ENCODE measurements at regions not wholly inside any gene's neighbourhood (a gene's known extent, or its start where the extent isn't known, plus 50 kb on each side); places are given as distances from the start of the nearest gene placed in this dataset.

DNA sequence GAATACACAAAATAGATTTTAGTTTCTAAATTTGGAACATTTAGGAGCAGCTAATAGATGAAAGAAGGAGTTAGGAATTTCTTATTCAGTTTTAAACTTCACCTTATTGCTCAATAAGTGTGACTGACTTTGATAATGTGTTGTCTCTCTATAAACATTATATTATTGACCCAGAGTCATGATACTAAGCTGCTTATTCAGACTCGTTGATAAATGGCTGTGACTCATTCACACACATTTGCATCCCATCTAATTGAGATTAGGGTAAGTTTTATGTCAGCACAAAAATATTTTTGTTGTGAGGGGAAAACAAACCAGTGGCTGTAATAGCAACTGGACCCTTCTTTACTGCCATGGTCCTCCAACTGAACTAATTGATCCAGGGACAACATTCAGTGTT, 137.6 kb downstream of the GOLIM4 start:
- H3K27me3 ChIP-seq = no peaks in the 10 kb centered on the region

DNA sequence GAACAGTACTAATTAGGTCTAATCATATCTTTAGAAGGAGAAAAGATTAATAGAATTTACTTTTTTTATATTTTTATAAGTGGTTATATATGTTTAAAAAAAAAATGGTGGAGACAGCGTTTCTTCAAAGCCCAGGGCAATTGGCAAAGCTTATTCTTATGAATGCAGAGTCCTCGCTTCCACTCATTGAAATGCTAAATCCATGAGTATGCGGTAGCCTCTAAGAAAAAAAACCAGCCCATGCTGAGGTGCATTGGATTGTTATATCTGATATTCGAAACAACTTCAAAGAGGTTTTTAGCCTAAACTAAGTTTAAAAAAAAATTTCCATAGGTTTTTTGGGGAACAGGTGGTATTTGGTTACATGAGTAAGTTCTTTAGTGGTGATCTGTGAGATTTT, 142.8 kb downstream of the GOLIM4 start:
- no peaks in the 10 kb centered on the region for H3K36me3 ChIP-seq
- 71 to 73% methylated on average over 4 of the region's 4 CpGs for WGBS, 2 donors
- intact Hi-C loops (cut with DNase I) = no loop called here
- no peak overlapping the region for H3K27ac ChIP-seq
- no peak overlapping the region for H3K4me3 ChIP-seq (replicated peaks in 1 of 3)
- no peaks in the 10 kb centered on the region for H3K9me3 ChIP-seq
- DNase-seq = no peak
- H3K27me3 ChIP-seq = no peaks in the 10 kb centered on the region
- TF ChIP-seq, protein P1, sequence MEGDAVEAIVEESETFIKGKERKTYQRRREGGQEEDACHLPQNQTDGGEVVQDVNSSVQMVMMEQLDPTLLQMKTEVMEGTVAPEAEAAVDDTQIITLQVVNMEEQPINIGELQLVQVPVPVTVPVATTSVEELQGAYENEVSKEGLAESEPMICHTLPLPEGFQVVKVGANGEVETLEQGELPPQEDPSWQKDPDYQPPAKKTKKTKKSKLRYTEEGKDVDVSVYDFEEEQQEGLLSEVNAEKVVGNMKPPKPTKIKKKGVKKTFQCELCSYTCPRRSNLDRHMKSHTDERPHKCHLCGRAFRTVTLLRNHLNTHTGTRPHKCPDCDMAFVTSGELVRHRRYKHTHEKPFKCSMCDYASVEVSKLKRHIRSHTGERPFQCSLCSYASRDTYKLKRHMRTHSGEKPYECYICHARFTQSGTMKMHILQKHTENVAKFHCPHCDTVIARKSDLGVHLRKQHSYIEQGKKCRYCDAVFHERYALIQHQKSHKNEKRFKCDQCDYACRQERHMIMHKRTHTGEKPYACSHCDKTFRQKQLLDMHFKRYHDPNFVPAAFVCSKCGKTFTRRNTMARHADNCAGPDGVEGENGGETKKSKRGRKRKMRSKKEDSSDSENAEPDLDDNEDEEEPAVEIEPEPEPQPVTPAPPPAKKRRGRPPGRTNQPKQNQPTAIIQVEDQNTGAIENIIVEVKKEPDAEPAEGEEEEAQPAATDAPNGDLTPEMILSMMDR (IDR thresholded peaks at IDR 0.05) = no peak
- TF ChIP-seq POLR2A (IDR thresholded peaks at IDR 0.05) = no peak
- no peaks in the 10 kb centered on the region for H3K4me1 ChIP-seq

More for the DNA sequence above, 137.6 kb downstream of the GOLIM4 start:
- 41 to 43% methylated on average over 1 of the region's 1 CpG for WGBS, 2 donors
- intact Hi-C loops (cut with DNase I) = no loop called here
- DNase-seq = no peak
- no peaks in the 10 kb centered on the region for H3K9me3 ChIP-seq
- H3K4me1 ChIP-seq = no peaks in the 10 kb centered on the region
- H3K36me3 ChIP-seq = no peaks in the 10 kb centered on the region
- no peak overlapping the region for H3K4me3 ChIP-seq (replicated peaks in 1 of 3)
- TF ChIP-seq, protein P1 (IDR thresholded peaks at IDR 0.05) = no peak
- no peak for TF ChIP-seq POLR2A (IDR thresholded peaks at IDR 0.05)
- no peak overlapping the region for H3K27ac ChIP-seq

DNA sequence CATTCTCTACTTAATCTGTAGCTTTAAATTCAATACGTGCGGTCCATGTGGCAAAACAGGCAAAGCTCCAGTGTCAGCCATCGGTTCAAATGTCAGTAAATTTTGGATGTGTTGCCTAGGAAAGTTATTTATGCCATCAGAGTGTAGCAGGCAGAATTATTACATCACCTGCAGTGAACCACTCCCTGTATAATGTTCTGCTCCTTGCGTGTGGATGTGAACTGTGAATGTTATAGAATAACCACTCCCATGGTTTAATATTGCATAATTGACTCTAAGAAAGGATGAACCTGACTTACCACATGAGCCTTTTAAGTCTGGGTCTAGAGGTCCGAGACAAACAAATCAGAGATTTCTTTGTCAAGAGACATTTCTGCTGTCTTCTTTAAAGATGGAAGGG, 145.5 kb downstream of the GOLIM4 start:
- Histone ChIP-seq H3K9me3 (no peaks in the 10 kb centered on the region), H3K36me3 (no peaks in the 10 kb centered on the region), H3K27me3 (no peaks in the 10 kb centered on the region), H3K27ac (no peak overlapping the region), H3K4me1 (no peaks in the 10 kb centered on the region), H3K4me3 (replicated peaks in 1 of 3) (no peak overlapping the region)
- DNase-seq = no peak
- WGBS, 2 donors = 91 to 95% methylated on average over 5 of the region's 5 CpGs
- no peak for TF ChIP-seq POLR2A (IDR thresholded peaks at IDR 0.05)
- TF ChIP-seq, protein P1 (IDR thresholded peaks at IDR 0.05) = no peak
- intact Hi-C loops (cut with DNase I) = no loop called here

DNA sequence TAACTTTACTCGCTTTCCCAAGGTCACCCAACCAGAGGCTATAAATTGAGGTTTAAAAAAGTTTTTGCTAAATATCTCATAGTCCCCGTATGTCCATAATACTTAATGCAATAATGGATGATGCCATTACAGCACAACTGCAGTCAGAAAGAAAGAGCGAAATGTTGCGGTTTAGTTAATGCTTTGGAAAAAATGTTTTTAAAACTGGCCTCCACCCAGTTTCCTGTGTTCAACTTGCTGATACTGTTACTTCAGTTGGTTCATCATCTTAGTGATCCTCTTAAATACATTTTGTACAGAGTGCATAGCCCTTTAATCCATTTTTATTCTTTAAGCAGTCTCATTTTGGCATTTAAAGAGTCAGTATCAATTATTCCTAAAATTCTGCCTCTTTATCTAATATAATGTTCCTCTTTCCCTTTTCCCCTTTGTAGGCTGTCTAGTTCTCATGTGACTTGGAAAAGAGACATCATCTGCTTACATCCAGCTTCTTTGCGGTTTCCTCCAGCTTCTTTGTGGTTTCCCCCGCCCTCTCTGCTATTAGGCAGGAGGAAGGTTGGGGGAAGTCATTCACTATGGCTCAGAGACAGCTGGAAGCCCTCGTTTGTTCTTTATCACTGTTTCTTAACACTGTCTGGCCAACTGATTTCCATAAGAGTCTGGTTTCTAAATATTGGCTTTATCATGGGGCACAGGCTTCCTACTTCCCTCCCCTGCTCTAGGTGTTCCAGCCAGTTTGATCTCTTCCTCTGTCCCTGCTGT, 154.3 kb downstream of the GOLIM4 start:
- Histone ChIP-seq H3K27me3 (no peaks in the 10 kb centered on the region), H3K9me3 (no peaks in the 10 kb centered on the region), H3K27ac (no peak overlapping the region), H3K4me3 (replicated peaks in 1 of 3) (no peak overlapping the region), H3K36me3 (no peaks in the 10 kb centered on the region), H3K4me1 (no peaks in the 10 kb centered on the region)
- peak; percentile 3 to 6 for DNase-seq
- 58 to 68% methylated on average over 7 of the region's 7 CpGs for WGBS, 2 donors
- intact Hi-C loops (cut with DNase I) = no loop called here
- TF ChIP-seq POLR2A (IDR thresholded peaks at IDR 0.05) = no peak
- TF ChIP-seq, protein P1 (IDR thresholded peaks at IDR 0.05) = no peak

DNA sequence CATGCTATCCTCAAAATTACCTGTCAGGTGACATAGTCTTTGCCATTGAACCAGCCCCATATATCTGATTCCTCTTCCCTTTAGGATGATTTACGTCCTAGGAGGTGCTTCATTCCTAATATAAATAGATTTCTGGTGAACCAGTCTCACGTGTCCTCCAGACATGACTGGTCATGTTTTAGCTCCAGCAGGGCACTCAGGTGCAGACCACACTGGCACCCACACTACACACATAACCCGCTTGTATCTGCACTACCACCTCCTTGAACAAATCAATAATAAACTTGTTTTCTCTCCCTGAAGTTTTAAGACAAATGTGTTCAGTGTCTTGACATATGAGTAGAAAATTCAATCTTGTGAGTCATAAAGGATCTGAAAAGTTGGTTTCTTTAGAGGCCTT, 155.5 kb downstream of the GOLIM4 start:
- H3K4me1 ChIP-seq = no peaks in the 10 kb centered on the region
- H3K4me3 ChIP-seq (replicated peaks in 1 of 3) = no peak overlapping the region
- intact Hi-C loops (cut with DNase I) = no loop called here
- H3K27ac ChIP-seq = no peak overlapping the region
- no peak for DNase-seq
- TF ChIP-seq, protein P1 (IDR thresholded peaks at IDR 0.05) = no peak
- TF ChIP-seq POLR2A (IDR thresholded peaks at IDR 0.05) = no peak
- no peaks in the 10 kb centered on the region for H3K9me3 ChIP-seq
- 83 to 91% methylated on average over 3 of the region's 3 CpGs for WGBS, 2 donors
- H3K36me3 ChIP-seq = no peaks in the 10 kb centered on the region
- no peaks in the 10 kb centered on the region for H3K27me3 ChIP-seq
